Prostate gland (tissue), 2 donors: ENCODE measurements at regions not wholly inside any gene's neighbourhood (a gene's known extent, or its start where the extent isn't known, plus 50 kb on each side); places are given as distances from the start of the nearest gene placed in this dataset.
"Not testable (repeated sequence)": the region's sequence is repeated elsewhere in the genome, so short reads cannot be mapped to it uniquely, and the experiment has no call there.

ENCODE experiments used
- DNase-seq: peaks from one replicate; pipeline ENCODE4 v3.0.0-alpha.2; 2019; ENCODE audit warnings: low spot score
- H3K27ac ChIP-seq, 2 donors: fragments of 200-600 bp; sonication (generic); 2 replicates each; pipeline ENCODE4 v1.5.1; 2017 to 2019
- H3K27me3 ChIP-seq: fragments of 200-600 bp; sonication (generic); replicated peaks from 2 replicates; pipeline ENCODE4 v1.5.1; 2019; ENCODE audit not compliant: insufficient read depth
- H3K36me3 ChIP-seq, 2 donors: fragments of 200-600 bp; sonication (generic); 1 replicate in 1 of 2; 2 replicates in 1 of 2; pipeline versions ENCODE4 v1.5.1 to v1.8.1; 2017 to 2019
- H3K4me1 ChIP-seq: fragments of 200-600 bp; sonication (generic); replicated peaks from 2 replicates; pipeline ENCODE4 v1.5.1; 2019
- H3K4me3 ChIP-seq, 2 donors: fragments of 200-600 bp; sonication (generic); 2 replicates each; pipeline ENCODE4 v1.5.1; 2017 to 2019
- H3K9me3 ChIP-seq: fragments of 200-600 bp; sonication (generic); 2 replicates; pipeline ENCODE4 v1.5.1; 2017
- CTCF ChIP-seq, 4 experiments: fragments of 200-600 bp in 2 of 4; fragments of 450-650 bp in 2 of 4; sonication (generic) in 2 of 4; IDR thresholded peaks; 1 replicate in 3 of 4; 2 replicates in 1 of 4; pipeline ENCODE4 v1.5.1; 2016 to 2019; ENCODE audit warnings: antibody characterized with exemption in 4 of 4, mild to moderate bottlenecking in 2 of 4, moderate library complexity in 2 of 4
- POLR2A ChIP-seq: fragments of 450-650 bp; IDR thresholded peaks from one replicate; pipeline ENCODE4 v1.6.1; 2016; ENCODE audit warnings: antibody characterized with exemption, mild to moderate bottlenecking
- POLR2AphosphoS5 ChIP-seq: sonication (generic); formaldehyde crosslinking; IDR thresholded peaks from one replicate; pipeline ENCODE4 v1.6.1; 2017; ENCODE audit warnings: antibody characterized with exemption
- WGBS: methylation state at CpG from one replicate; pipeline ENCODE4 v1.1.5; 2018; 5-methylcytosine and 5-hydroxymethylcytosine counted together
- intact Hi-C: fragments of 100-400 bp; cut with DNase I; formaldehyde crosslinking; loops from one replicate; pipeline ENCODE4 v1.14.2; 2022

GRCh38 chr6:114940181-114940580 is 597.4 kb upstream of the HS3ST5 start:
- Histone ChIP-seq H3K4me3 (no peak overlapping the region), H3K9me3 (no peaks in the 10 kb centered on the region), H3K27me3 (no peaks in the 10 kb centered on the region), H3K36me3 (no peaks in the 10 kb centered on the region), H3K27ac (no peak overlapping the region), H3K4me1 (no peaks in the 10 kb centered on the region)
- TF ChIP-seq CTCF (IDR thresholded peaks at IDR 0.05) (no peak), POLR2A (no peak), POLR2AphosphoS5 (no peak)
- WGBS, result 78% methylated on average over 1 of the region's 1 CpG
- intact Hi-C loops, result no loop called here
- DNase-seq, result no peak

GRCh38 chr6:114939630-114940029 is 596.8 kb upstream of the HS3ST5 start:
- DNase-seq, result no peak
- TF ChIP-seq POLR2A (no peak), POLR2AphosphoS5 (no peak), CTCF (IDR thresholded peaks at IDR 0.05) (no peak)
- no peak overlapping the region for H3K4me3 ChIP-seq
- intact Hi-C loops, result no loop called here
- no peak overlapping the region for H3K27ac ChIP-seq
- H3K9me3 ChIP-seq, result no peaks in the 10 kb centered on the region
- WGBS, result 80% methylated on average over 2 of the region's 2 CpGs
- no peaks in the 10 kb centered on the region for H3K27me3 ChIP-seq
- no peaks in the 10 kb centered on the region for H3K36me3 ChIP-seq
- no peaks in the 10 kb centered on the region for H3K4me1 ChIP-seq

GRCh38 chr6:114936080-114936479 is 593.3 kb upstream of the HS3ST5 start:
- no peak for DNase-seq
- Histone ChIP-seq H3K27me3 (no peaks in the 10 kb centered on the region), H3K4me1 (no peaks in the 10 kb centered on the region), H3K36me3 (no peaks in the 10 kb centered on the region), H3K9me3 (no peaks in the 10 kb centered on the region), H3K4me3 (no peak overlapping the region), H3K27ac (no peak overlapping the region)
- intact Hi-C loops, result no loop called here
- 94% methylated on average over 1 of the region's 1 CpG for WGBS
- TF ChIP-seq CTCF (IDR thresholded peaks at IDR 0.05) (no peak), POLR2AphosphoS5 (no peak), POLR2A (no peak)

- no peak overlapping the region for H3K4me3 ChIP-seq
- TF ChIP-seq POLR2A (no peak), POLR2AphosphoS5 (no peak), CTCF (IDR thresholded peaks at IDR 0.05) (no peak)
- no peaks in the 10 kb centered on the region for H3K9me3 ChIP-seq
- DNase-seq, result no peak
- H3K4me1 ChIP-seq, result no peaks in the 10 kb centered on the region
- intact Hi-C loops, result no loop called here
- no peaks in the 10 kb centered on the region for H3K27me3 ChIP-seq
- no peaks in the 10 kb centered on the region for H3K36me3 ChIP-seq
- WGBS, result 93% methylated on average over 1 of the region's 1 CpG
- H3K27ac ChIP-seq, result no peak overlapping the region
Observed at GRCh38 chr6:114934079-114934478, 591.3 kb upstream of the HS3ST5 start.

- intact Hi-C loops, H3K36me3 ChIP-seq, DNase-seq, H3K27ac ChIP-seq, H3K9me3 ChIP-seq, H3K4me3 ChIP-seq, H3K4me1 ChIP-seq, H3K27me3 ChIP-seq: not testable (repeated sequence)
- 70% methylated on average over 8 of the region's 8 CpGs for WGBS
Observed at GRCh38 chr6:114928731-114929130, 585.9 kb upstream of the HS3ST5 start.

GRCh38 chr6:114906096-114906495 is 563.3 kb upstream of the HS3ST5 start:
- Histone ChIP-seq H3K4me3 (no peak overlapping the region), H3K4me1 (no peaks in the 10 kb centered on the region), H3K36me3 (no peaks in the 10 kb centered on the region), H3K27me3 (no peaks in the 10 kb centered on the region), H3K9me3 (no peaks in the 10 kb centered on the region), H3K27ac (no peak overlapping the region)
- TF ChIP-seq CTCF (IDR thresholded peaks at IDR 0.05) (no peak), POLR2A (no peak), POLR2AphosphoS5 (no peak)
- DNase-seq, result no peak
- WGBS, result 79% methylated on average over 2 of the region's 2 CpGs
- intact Hi-C loops, result no loop called here
